Calu3 (cell line): ENCODE measurements at regions not wholly inside any gene's neighbourhood (a gene's known extent, or its start where the extent isn't known, plus 50 kb on each side); places are given as distances from the start of the nearest gene placed in this dataset.
"Not testable (repeated sequence)": the region's sequence is repeated elsewhere in the genome, so short reads cannot be mapped to it uniquely, and the experiment has no call there.

ENCODE experiments used
- BruUV-seq: library from RNA; stranded (reverse); fragments of 400-500 nt; replicated peaks from 2 replicates; lab custom pipeline; 2021; lab: Mats Ljungman, UMichigan
- CTCF ChIA-PET: fragments of 300-600 bp; sonication (Branson Sonifier 250); formaldehyde crosslinking; loops from one replicate; lab custom pipeline; 2022; ENCODE audit warnings: antibody characterized with exemption; lab: Charles Lee
- DNase-seq: peaks from one replicate; pipeline ENCODE4 v3.0.0; 2022
- H3K27ac Mint-ChIP-seq: one replicate; pipeline ENCODE4 v1.8.0; 2022; ENCODE audit warnings: mixed read lengths; ENCODE audit not compliant: unreplicated experiment
- H3K27me3 Mint-ChIP-seq: one replicate; pipeline ENCODE4 v1.8.0; 2022; ENCODE audit warnings: mixed read lengths; ENCODE audit not compliant: unreplicated experiment
- H3K36me3 Mint-ChIP-seq: one replicate; pipeline ENCODE4 v1.8.0; 2022; ENCODE audit warnings: mild to moderate bottlenecking, moderate library complexity, mixed read lengths; ENCODE audit not compliant: insufficient read depth, unreplicated experiment
- H3K4me1 Mint-ChIP-seq: one replicate; pipeline ENCODE4 v1.8.0; 2022; ENCODE audit warnings: mild to moderate bottlenecking, low read depth, mixed read lengths; ENCODE audit not compliant: unreplicated experiment
- H3K4me3 Mint-ChIP-seq: one replicate; pipeline ENCODE4 v1.8.0; 2022; ENCODE audit warnings: mild to moderate bottlenecking, low read depth, moderate library complexity, mixed read lengths; ENCODE audit not compliant: unreplicated experiment
- H3K9me3 Mint-ChIP-seq: one replicate; pipeline ENCODE4 v1.8.0; 2022; ENCODE audit warnings: low read depth, mixed read lengths; ENCODE audit not compliant: unreplicated experiment
- intact Hi-C: fragments of 100-400 bp; cut with micrococcal nuclease; formaldehyde crosslinking; loops from one replicate; pipeline ENCODE4 v1.10.0; 2022; ENCODE audit not compliant: unreplicated experiment
- TF ChIP-seq, protein P1 (sequence below): fragments of 200-600 bp; IDR thresholded peaks from one replicate; pipeline ENCODE4 v1.8.0; 2022; ENCODE audit warnings: antibody characterized with exemption; ENCODE audit not compliant: unreplicated experiment

DNA sequence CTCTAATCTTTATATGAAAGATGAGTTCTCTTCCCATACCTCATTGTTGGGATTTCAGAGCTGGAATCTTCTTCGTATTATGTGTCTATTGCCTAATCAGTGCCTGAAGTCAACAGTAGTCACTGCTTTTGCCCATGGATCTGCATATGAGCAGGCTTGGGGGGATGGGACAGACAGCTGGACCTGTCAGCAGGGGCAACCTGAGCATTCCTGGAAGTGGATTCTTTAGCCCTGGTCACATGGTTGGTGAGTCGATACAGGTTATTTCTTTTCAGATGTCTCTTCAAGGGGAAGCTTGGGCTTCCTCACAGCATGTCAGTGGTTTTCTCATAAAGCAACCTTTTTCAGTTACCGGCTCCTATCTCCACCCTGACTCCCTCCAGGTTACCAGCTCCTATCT is 97.3 kb upstream of the RBM19 start:
- CTCF ChIA-PET: no interaction called here
- Mint-ChIP-seq H3K27me3 (peaks cover 27% of the 10 kb centered on the region), H3K27ac (no peak overlapping the region), H3K4me3 (no peak overlapping the region), H3K36me3 (no peaks in the 10 kb centered on the region), H3K9me3 (peaks cover 2% of the 10 kb centered on the region), H3K4me1 (no peaks in the 10 kb centered on the region)
- no peak for DNase-seq
- TF ChIP-seq, protein P1, sequence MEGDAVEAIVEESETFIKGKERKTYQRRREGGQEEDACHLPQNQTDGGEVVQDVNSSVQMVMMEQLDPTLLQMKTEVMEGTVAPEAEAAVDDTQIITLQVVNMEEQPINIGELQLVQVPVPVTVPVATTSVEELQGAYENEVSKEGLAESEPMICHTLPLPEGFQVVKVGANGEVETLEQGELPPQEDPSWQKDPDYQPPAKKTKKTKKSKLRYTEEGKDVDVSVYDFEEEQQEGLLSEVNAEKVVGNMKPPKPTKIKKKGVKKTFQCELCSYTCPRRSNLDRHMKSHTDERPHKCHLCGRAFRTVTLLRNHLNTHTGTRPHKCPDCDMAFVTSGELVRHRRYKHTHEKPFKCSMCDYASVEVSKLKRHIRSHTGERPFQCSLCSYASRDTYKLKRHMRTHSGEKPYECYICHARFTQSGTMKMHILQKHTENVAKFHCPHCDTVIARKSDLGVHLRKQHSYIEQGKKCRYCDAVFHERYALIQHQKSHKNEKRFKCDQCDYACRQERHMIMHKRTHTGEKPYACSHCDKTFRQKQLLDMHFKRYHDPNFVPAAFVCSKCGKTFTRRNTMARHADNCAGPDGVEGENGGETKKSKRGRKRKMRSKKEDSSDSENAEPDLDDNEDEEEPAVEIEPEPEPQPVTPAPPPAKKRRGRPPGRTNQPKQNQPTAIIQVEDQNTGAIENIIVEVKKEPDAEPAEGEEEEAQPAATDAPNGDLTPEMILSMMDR: no peak
- intact Hi-C loops: no loop called here
- no TSS peak for BruUV-seq

DNA sequence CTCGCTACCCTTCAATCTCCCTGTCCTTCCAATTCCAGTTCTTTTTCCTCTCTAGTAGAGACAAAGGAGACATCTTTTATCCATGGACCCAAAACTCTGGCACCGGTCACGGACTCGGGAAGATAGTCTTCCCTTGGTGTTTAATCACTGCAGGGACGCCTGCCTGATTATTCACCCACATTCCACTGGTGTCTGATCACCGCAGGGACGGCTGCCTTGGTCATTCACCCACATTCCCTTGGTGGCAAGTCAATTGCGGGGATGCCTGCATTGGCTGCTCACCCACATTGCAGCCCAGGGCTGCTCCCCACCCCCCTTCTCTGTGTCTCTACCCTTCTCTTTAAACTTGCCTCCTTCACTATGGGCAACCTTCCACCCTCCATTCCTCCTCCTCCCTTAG is 90.2 kb upstream of the RBM19 start:
- CTCF ChIA-PET, H3K4me1 Mint-ChIP-seq: not testable (repeated sequence)

GRCh38 chr12:114054982-114055381 is 88.9 kb upstream of the RBM19 start:
- CTCF ChIA-PET: no interaction called here

More for the DNA sequence above, 90.2 kb upstream of the RBM19 start:
- H3K27ac Mint-ChIP-seq, H3K9me3 Mint-ChIP-seq, BruUV-seq, intact Hi-C loops, H3K4me3 Mint-ChIP-seq, DNase-seq, H3K36me3 Mint-ChIP-seq: not testable (repeated sequence)
- peaks cover 16% of the 10 kb centered on the region for H3K27me3 Mint-ChIP-seq

DNA sequence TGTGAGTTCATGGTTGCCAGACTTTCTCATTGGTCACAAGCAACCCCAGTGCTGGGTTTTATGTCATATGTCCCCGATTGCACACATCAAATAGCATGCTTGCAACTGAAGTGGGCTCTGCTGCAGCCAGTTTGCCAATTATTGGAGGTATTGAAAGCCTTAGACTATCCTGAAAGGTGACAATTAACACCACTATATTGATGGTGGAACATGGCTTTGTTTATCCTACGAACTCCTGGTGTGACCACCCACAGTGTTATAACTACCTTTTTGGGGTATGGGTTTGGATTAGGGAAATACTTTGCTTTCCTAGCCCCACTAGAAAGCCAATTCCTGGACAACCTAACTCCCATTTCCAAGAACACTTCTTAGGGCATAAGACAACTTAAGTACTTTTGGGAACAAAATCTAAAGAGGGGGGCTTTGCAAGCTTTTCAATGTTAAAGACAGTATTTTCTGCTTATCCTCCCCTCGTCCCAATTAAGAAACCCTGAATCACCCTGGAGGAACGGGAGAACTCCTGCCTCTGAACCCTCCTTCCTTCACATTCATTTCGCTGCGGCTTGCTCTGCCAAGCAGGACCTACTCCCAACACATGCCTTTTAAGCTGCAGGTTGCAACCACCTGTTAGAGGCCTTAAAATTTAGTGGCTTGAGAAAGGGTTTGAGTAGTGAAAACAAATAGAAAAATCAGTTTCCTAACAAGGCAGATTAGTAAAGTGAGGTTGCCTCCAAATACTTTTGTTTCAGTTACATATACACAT is 80.3 kb upstream of the RBM19 start:
- TF ChIP-seq, protein P1: no peak
- peaks cover 34% of the 10 kb centered on the region for H3K27me3 Mint-ChIP-seq
- no peak for DNase-seq
- BruUV-seq: no TSS peak
- H3K9me3 Mint-ChIP-seq: peaks cover 7% of the 10 kb centered on the region
- H3K27ac Mint-ChIP-seq: no peak overlapping the region
- H3K4me1 Mint-ChIP-seq: no peaks in the 10 kb centered on the region
- CTCF ChIA-PET: no interaction called here
- intact Hi-C loops: no loop called here
- no peaks in the 10 kb centered on the region for H3K36me3 Mint-ChIP-seq
- H3K4me3 Mint-ChIP-seq: no peak overlapping the region

More at GRCh38 chr12:114054982-114055381, 88.9 kb upstream of the RBM19 start:
- no peak overlapping the region for H3K27ac Mint-ChIP-seq
- H3K36me3 Mint-ChIP-seq: no peaks in the 10 kb centered on the region
- DNase-seq: no peak
- H3K27me3 Mint-ChIP-seq: peaks cover 16% of the 10 kb centered on the region
- no peak overlapping the region for H3K4me3 Mint-ChIP-seq
- no peaks in the 10 kb centered on the region for H3K9me3 Mint-ChIP-seq
- H3K4me1 Mint-ChIP-seq: no peaks in the 10 kb centered on the region
- intact Hi-C loops: no loop called here
- BruUV-seq: no TSS peak
- TF ChIP-seq, protein P1: no peak

DNA sequence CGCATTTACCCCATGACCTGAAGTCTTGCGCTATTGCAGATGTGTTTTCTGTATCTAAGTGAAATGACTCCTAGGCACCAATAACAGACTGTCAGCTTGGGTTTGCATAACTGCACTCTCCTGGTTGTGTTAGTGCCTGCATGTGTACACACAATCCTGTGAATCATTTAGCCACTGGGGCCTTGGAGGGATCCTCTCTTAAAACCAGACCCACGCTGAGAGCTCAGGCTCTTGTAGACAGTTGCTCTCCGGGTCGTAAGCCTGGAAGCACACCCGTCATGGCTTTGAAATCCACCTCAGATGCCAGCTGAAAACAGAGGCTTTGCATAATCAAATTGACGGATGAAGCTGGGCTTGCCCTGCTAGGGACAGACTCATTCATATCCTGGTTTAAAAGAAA is 79.2 kb upstream of the RBM19 start:
- DNase-seq: no peak
- Mint-ChIP-seq H3K36me3 (no peaks in the 10 kb centered on the region), H3K4me3 (no peak overlapping the region), H3K4me1 (no peaks in the 10 kb centered on the region), H3K27me3 (peaks cover 34% of the 10 kb centered on the region), H3K27ac (no peak overlapping the region), H3K9me3 (peaks cover 7% of the 10 kb centered on the region)
- no TSS peak for BruUV-seq
- intact Hi-C loops: no loop called here
- CTCF ChIA-PET: no interaction called here
- TF ChIP-seq, protein P1: no peak
